IMR-90 (cell line): ENCODE measurements at regions not wholly inside any gene's neighbourhood (a gene's known extent, or its start where the extent isn't known, plus 50 kb on each side); places are given as distances from the start of the nearest gene placed in this dataset.

Source experiments
- ATAC-seq: fragments of 200-7000 bp; cut with Tn5 transposase; 2 replicates; pipeline ENCODE4 v1.9.1; 2020; ENCODE audit warnings: low read depth, mild to moderate bottlenecking, moderate library complexity
- BruUV-seq: library from RNA; stranded (reverse); fragments of 400-500 nt; replicated peaks from 2 replicates; lab custom pipeline; 2021; lab: Mats Ljungman, UMichigan
- CTCF ChIA-PET: fragments of 300-600 bp; formaldehyde crosslinking; extraction: SDS; loops from one replicate; lab custom pipeline; 2021; ENCODE audit warnings: antibody characterized with exemption; lab: Yijun Ruan, JAX
- POLR2A ChIA-PET: fragments of 300-600 bp; sonication (Branson Sonifier 250); formaldehyde crosslinking; loops from one replicate; lab custom pipeline; 2022; ENCODE audit warnings: antibody characterized with exemption; ENCODE audit not compliant: unreplicated experiment; lab: Charles Lee
- DNase-seq: peaks from one replicate; pipeline ENCODE4 v3.0.0; 2013
- H2AFZ ChIP-seq: replicated peaks from 2 replicates; pipeline ENCODE3; 2013; ENCODE audit warnings: low read length, mild to moderate bottlenecking; ENCODE audit not compliant: poor library complexity
- H2AK5ac ChIP-seq: 2 replicates; pipeline ENCODE4 v1.6.1; 2013; ENCODE audit warnings: low read depth, low read length, inconsistent platforms
- H2AK9ac ChIP-seq: replicated peaks from 2 replicates; pipeline ENCODE3; 2013; ENCODE audit warnings: mild to moderate bottlenecking, low read depth, low read length, moderate library complexity; ENCODE audit not compliant: poor library complexity
- H2BK120ac ChIP-seq: 2 replicates; pipeline ENCODE4 v1.6.1; 2013; ENCODE audit warnings: low read depth, low read length, inconsistent platforms
- H2BK15ac ChIP-seq: 3 replicates; pipeline ENCODE4 v1.6.1; 2013; ENCODE audit warnings: low read depth, low read length, inconsistent platforms
- H2BK20ac ChIP-seq: 2 replicates; pipeline ENCODE4 v1.6.1; 2013; ENCODE audit warnings: low read depth, mild to moderate bottlenecking, inconsistent platforms, low read length, moderate library complexity
- H2BK5ac ChIP-seq: 2 replicates; pipeline ENCODE4 v1.6.1; 2013; ENCODE audit warnings: mild to moderate bottlenecking, low read depth, low read length, inconsistent platforms; ENCODE audit not compliant: poor library complexity, severe bottlenecking
- H3K14ac ChIP-seq: replicated peaks from 2 replicates; pipeline ENCODE4 v1.6.1; 2013; ENCODE audit warnings: low read depth, low read length, inconsistent platforms
- H3K18ac ChIP-seq: 2 replicates; pipeline ENCODE4 v1.6.1; 2013; ENCODE audit warnings: low read depth, low read length, control low read depth
- H3K23ac ChIP-seq: 2 replicates; pipeline ENCODE4 v1.6.1; 2013; ENCODE audit warnings: low read depth, low read length, inconsistent platforms
- H3K27ac ChIP-seq: 2 replicates; pipeline ENCODE4 v1.5.1; 2013; ENCODE audit warnings: mild to moderate bottlenecking, control low read depth, low read length; ENCODE audit not compliant: insufficient read depth
- H3K27me3 ChIP-seq: 2 replicates; pipeline ENCODE4 v1.6.1; 2013; ENCODE audit warnings: low read length; ENCODE audit not compliant: control insufficient read depth, insufficient read depth
- H3K36me3 ChIP-seq: 2 replicates; pipeline ENCODE4 v1.6.1; 2013; ENCODE audit warnings: low read length, mixed read lengths; ENCODE audit not compliant: control insufficient read depth, insufficient read depth
- H3K4ac ChIP-seq: 2 replicates; pipeline ENCODE4 v1.6.1; 2013; ENCODE audit warnings: low read depth, low read length, inconsistent platforms
- H3K4me1 ChIP-seq: 2 replicates; pipeline ENCODE4 v1.6.1; 2013; ENCODE audit warnings: low read length, mixed read lengths; ENCODE audit not compliant: control insufficient read depth, insufficient read depth
- H3K4me2 ChIP-seq: 2 replicates; pipeline ENCODE4 v1.6.1; 2013; ENCODE audit warnings: low read depth, mild to moderate bottlenecking, control low read depth, low read length, moderate library complexity
- H3K4me3 ChIP-seq: 2 replicates; pipeline ENCODE4 v1.5.1; 2013; ENCODE audit warnings: low read depth, mild to moderate bottlenecking, control low read depth, low read length, moderate library complexity; ENCODE audit not compliant: insufficient read depth
- H3K56ac ChIP-seq: 2 replicates; pipeline ENCODE4 v1.6.1; 2013; ENCODE audit warnings: low read length, inconsistent platforms; ENCODE audit not compliant: insufficient read depth; ENCODE audit errors: extremely low read depth
- H3K79me1 ChIP-seq, 2 experiments: 2 replicates each; pipeline ENCODE4 v1.6.1; 2013; ENCODE audit warnings: low read length in 2 of 2, inconsistent platforms in 1 of 2, low read depth in 1 of 2
- H3K9ac ChIP-seq: 2 replicates; pipeline ENCODE4 v1.6.1; 2013; ENCODE audit warnings: low read depth, low read length, control low read depth
- H3K9me1 ChIP-seq: 2 replicates; pipeline ENCODE4 v1.6.1; 2013; ENCODE audit warnings: low read length, inconsistent platforms; ENCODE audit not compliant: insufficient read depth
- H3K9me3 ChIP-seq: 2 replicates; pipeline ENCODE4 v1.6.1; 2013; ENCODE audit warnings: low read length; ENCODE audit not compliant: control insufficient read depth, insufficient read depth
- H4K20me1 ChIP-seq: 2 replicates; pipeline ENCODE4 v1.6.1; 2013; ENCODE audit warnings: low read length, inconsistent platforms; ENCODE audit not compliant: insufficient read depth
- H4K5ac ChIP-seq: 2 replicates; pipeline ENCODE4 v1.6.1; 2013; ENCODE audit warnings: mild to moderate bottlenecking, low read depth, low read length, control low read depth
- H4K8ac ChIP-seq, 2 experiments: 2 replicates each; pipeline ENCODE4 v1.6.1; 2013; ENCODE audit warnings: low read depth in 2 of 2, low read length in 2 of 2, control low read depth in 1 of 2, inconsistent platforms in 1 of 2
- H4K91ac ChIP-seq: 2 replicates; pipeline ENCODE4 v1.6.1; 2013; ENCODE audit warnings: low read depth, low read length, inconsistent platforms; ENCODE audit not compliant: insufficient read depth
- BHLHE40 ChIP-seq: fragments of 150-350 bp; IDR thresholded peaks from 2 replicates; pipeline ENCODE4 v1.6.1; 2016; ENCODE audit warnings: mild to moderate bottlenecking, low read depth, low read length
- CEBPB ChIP-seq: IDR thresholded peaks from 2 replicates; pipeline ENCODE4 v1.6.1; 2012; ENCODE audit warnings: low read depth, low read length, improper control_type of control experiment
- CHD1 ChIP-seq: IDR thresholded peaks from 2 replicates; pipeline ENCODE4 v1.6.1; 2012; ENCODE audit warnings: low read depth, low read length, improper control_type of control experiment
- ELK1 ChIP-seq: fragments of 150-350 bp; IDR thresholded peaks from 2 replicates; pipeline ENCODE4 v1.6.1; 2016; ENCODE audit warnings: low read depth, mild to moderate bottlenecking, low read length, moderate library complexity, borderline replicate concordance
- FOS ChIP-seq: fragments of 150-350 bp; IDR thresholded peaks from 2 replicates; pipeline ENCODE4 v1.6.1; 2016; ENCODE audit warnings: low read depth, low read length
- MAFK ChIP-seq: IDR thresholded peaks from 2 replicates; pipeline ENCODE4 v1.6.1; 2012; ENCODE audit warnings: low read depth, low read length, improper control_type of control experiment
- MAZ ChIP-seq: IDR thresholded peaks from 2 replicates; pipeline ENCODE4 v1.6.1; 2012; ENCODE audit warnings: low read depth, mild to moderate bottlenecking, low read length, improper control_type of control experiment, moderate library complexity, borderline replicate concordance
- MXI1 ChIP-seq: IDR thresholded peaks from 2 replicates; pipeline ENCODE4 v1.6.1; 2012; ENCODE audit warnings: low read depth, mild to moderate bottlenecking, low read length, moderate library complexity, borderline replicate concordance
- NFE2L2 ChIP-seq: fragments of 150-350 bp; IDR thresholded peaks from 2 replicates; pipeline ENCODE4 v1.6.1; 2016; ENCODE audit warnings: low read depth, mild to moderate bottlenecking, low read length
- POLR2A ChIP-seq: IDR thresholded peaks from 2 replicates; pipeline ENCODE4 v1.6.1; 2012; ENCODE audit warnings: mild to moderate bottlenecking, low read depth, low read length
- RAD21 ChIP-seq: IDR thresholded peaks from 2 replicates; pipeline ENCODE4 v1.6.1; 2012; ENCODE audit warnings: low read length, improper control_type of control experiment
- RCOR1 ChIP-seq: IDR thresholded peaks from 2 replicates; pipeline ENCODE4 v1.6.1; 2012; ENCODE audit warnings: mild to moderate bottlenecking, low read length, improper control_type of control experiment; ENCODE audit not compliant: insufficient replicate concordance
- RFX5 ChIP-seq: IDR thresholded peaks from 2 replicates; pipeline ENCODE4 v1.8.0; 2012; ENCODE audit warnings: low read depth, mild to moderate bottlenecking, low read length, moderate library complexity
- SMC3 ChIP-seq: fragments of 150-350 bp; IDR thresholded peaks from 2 replicates; pipeline ENCODE4 v1.6.1; 2016; ENCODE audit warnings: low read depth, mild to moderate bottlenecking, antibody characterized with exemption, low read length, moderate library complexity
- USF2 ChIP-seq: fragments of 150-350 bp; IDR thresholded peaks from 2 replicates; pipeline ENCODE4 v1.6.1; 2017; ENCODE audit warnings: mild to moderate bottlenecking, antibody characterized with exemption, low read length, low read depth
- WGBS, 2 experiments: methylation state at CpG; one replicate each; pipeline versions ENCODE4 v1.1.5 to v1.1.7; 2013; ENCODE audit warnings: missing lambda C conversion rate in 2 of 2; ENCODE audit not compliant: insufficient read length in 1 of 2; ENCODE audit errors: extremely low coverage in 2 of 2; 5-methylcytosine and 5-hydroxymethylcytosine counted together
- dilution Hi-C: fragments of 300-500 bp; cut with HindIII; formaldehyde crosslinking; loops from one replicate; pipeline ENCODE4 v1.14.3; 2018; ENCODE audit warnings: low sequenced_read_pairs; ENCODE audit not compliant: unreplicated experiment
- in situ Hi-C: fragments of 300-500 bp; cut with MboI; formaldehyde crosslinking; loops from 3 replicates; pipeline ENCODE4 v1.14.3; 2019; ENCODE audit warnings: low sequenced_read_pairs, inconsistent platforms, mixed read lengths
- intact Hi-C: fragments of 100-400 bp; cut with micrococcal nuclease; formaldehyde crosslinking; loops from 2 replicates; pipeline ENCODE4 v1.10.0; 2022
- TF ChIP-seq, protein P1 (sequence below): conservative IDR thresholded peaks from 2 replicates; pipeline ENCODE4 v1.5.1; 2012; ENCODE audit warnings: mild to moderate bottlenecking, low read depth, low read length, improper control_type of control experiment

DNA sequence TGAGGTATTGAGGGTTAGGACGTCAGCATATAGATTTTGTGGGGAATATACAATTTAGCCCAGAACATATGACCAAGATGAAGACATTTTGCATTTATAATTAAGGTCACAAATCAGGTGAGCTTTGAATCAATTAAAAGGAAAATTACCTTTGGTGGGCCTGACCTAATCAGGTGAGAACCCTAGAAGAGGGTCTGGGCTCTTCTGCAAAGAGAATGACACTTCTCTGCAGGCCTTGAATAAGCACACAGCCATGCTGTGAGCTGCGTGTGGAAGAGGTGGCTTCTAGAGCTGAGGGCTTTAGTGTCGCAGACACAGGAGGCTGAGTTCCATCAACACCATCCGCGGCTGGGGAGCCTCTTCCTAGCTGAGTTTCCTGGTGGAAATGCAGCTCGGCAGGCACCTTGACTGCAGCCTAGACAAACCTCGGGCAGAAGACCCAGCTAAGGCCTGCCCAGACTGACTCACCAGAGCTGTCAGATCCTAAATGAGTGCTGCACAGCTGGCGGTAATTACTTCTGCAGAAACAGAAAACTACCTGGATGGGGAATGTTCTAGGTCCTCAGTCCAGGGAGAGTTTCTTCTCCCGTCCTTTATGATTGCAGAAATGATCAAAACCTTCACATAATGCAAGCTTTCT, 287.5 kb upstream of the IRX1 start:
- ATAC-seq, result no peak
- Histone ChIP-seq H3K9me3 (peaks cover 36% of the 10 kb centered on the region), H3K9ac (no peak overlapping the region), H2AK5ac (no peak overlapping the region), H3K23ac (no peak overlapping the region), H2AFZ (no peak overlapping the region), H3K27me3 (no peaks in the 10 kb centered on the region), H4K91ac (no peak overlapping the region), H3K4me2 (no peak overlapping the region), H2BK20ac (no peak overlapping the region), H2BK15ac (no peak overlapping the region), H3K36me3 (no peaks in the 10 kb centered on the region), H3K9me1 (no peaks in the 10 kb centered on the region), H2BK120ac (no peak overlapping the region), H4K20me1 (no peaks in the 10 kb centered on the region), H3K56ac (no peak overlapping the region), H3K18ac (no peak overlapping the region), H3K4me1 (no peaks in the 10 kb centered on the region), H3K4ac (no peak overlapping the region), H3K14ac (no peak overlapping the region), H3K27ac (no peak overlapping the region), H2BK5ac (no peak overlapping the region), H2AK9ac (no peak overlapping the region), H4K5ac (no peak overlapping the region), H4K8ac (no peak overlapping the region), H3K79me1 (no peaks in the 10 kb centered on the region), H3K4me3 (no peak overlapping the region)
- intact Hi-C loops (no loop called here), in situ Hi-C loops (no loop called here), dilution Hi-C loops (no loop called here)
- CTCF ChIA-PET, result no interaction called here
- WGBS, 2 experiments, result 68% methylated on average over 5 of the region's 9 CpGs; no CpG with 5 or more reads in 1 of the 2 experiments
- POLR2A ChIA-PET, result no interaction called here
- DNase-seq, result no peak
- no peak for TF ChIP-seq RAD21
- TF ChIP-seq NFE2L2, result no peak
- no peak for TF ChIP-seq POLR2A
- no peak for TF ChIP-seq ELK1
- TF ChIP-seq, protein P1, sequence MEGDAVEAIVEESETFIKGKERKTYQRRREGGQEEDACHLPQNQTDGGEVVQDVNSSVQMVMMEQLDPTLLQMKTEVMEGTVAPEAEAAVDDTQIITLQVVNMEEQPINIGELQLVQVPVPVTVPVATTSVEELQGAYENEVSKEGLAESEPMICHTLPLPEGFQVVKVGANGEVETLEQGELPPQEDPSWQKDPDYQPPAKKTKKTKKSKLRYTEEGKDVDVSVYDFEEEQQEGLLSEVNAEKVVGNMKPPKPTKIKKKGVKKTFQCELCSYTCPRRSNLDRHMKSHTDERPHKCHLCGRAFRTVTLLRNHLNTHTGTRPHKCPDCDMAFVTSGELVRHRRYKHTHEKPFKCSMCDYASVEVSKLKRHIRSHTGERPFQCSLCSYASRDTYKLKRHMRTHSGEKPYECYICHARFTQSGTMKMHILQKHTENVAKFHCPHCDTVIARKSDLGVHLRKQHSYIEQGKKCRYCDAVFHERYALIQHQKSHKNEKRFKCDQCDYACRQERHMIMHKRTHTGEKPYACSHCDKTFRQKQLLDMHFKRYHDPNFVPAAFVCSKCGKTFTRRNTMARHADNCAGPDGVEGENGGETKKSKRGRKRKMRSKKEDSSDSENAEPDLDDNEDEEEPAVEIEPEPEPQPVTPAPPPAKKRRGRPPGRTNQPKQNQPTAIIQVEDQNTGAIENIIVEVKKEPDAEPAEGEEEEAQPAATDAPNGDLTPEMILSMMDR, result no peak
- TF ChIP-seq CHD1, result no peak
- no peak for TF ChIP-seq MAFK
- no peak for TF ChIP-seq MAZ
- no peak for TF ChIP-seq RFX5
- TF ChIP-seq USF2, result no peak
- no peak for TF ChIP-seq SMC3
- TF ChIP-seq CEBPB, result no peak
- no peak for TF ChIP-seq MXI1
- TF ChIP-seq BHLHE40, result no peak
- no peak for TF ChIP-seq RCOR1
- TF ChIP-seq FOS, result no peak
- no TSS peak for BruUV-seq
